Endothelial cell of umbilical vein (primary cell): ENCODE measurements at regions not wholly inside any gene's neighbourhood (a gene's known extent, or its start where the extent isn't known, plus 50 kb on each side); places are given as distances from the start of the nearest gene placed in this dataset.

Experiments
- BruUV-seq: library from RNA; stranded (reverse); fragments of 400-500 nt; replicated peaks from 2 replicates; lab custom pipeline; 2021; lab: Mats Ljungman, UMichigan
- CTCF ChIA-PET: fragments of 300-600, 350-600 bp; sonication (Branson Sonifier 250); formaldehyde crosslinking; loops from one replicate; lab custom pipeline; 2021; ENCODE audit warnings: antibody characterized with exemption, inconsistent platforms; lab: Charles Lee
- POLR2A ChIA-PET: fragments of 300-600, 350-600 bp; sonication (Branson Sonifier 250); formaldehyde crosslinking; loops from one replicate; lab custom pipeline; 2021; ENCODE audit warnings: antibody characterized with exemption, inconsistent platforms; lab: Charles Lee
- DNase-seq: peaks from one replicate; pipeline ENCODE4 v3.0.0-alpha.2; 2011; ENCODE audit warnings: low read depth, low spot score
- FAIRE-seq: peaks from 2 replicates; lab custom pipeline; 2011; peaks lifted over from hg19 to GRCh38; lab: Jason Lieb, UNC
- H2AFZ ChIP-seq: 2 replicates; pipeline ENCODE4 v1.6.0; 2012; ENCODE audit warnings: low read depth, low read length, control low read depth, inconsistent platforms
- H3K27ac ChIP-seq: 2 replicates; pipeline ENCODE4 v1.5.1; 2011; ENCODE audit warnings: low read depth, mild to moderate bottlenecking, control low read depth, low read length, moderate library complexity; ENCODE audit not compliant: insufficient read depth
- H3K27me3 ChIP-seq, 2 experiments: 2 replicates each; pipeline versions ENCODE4 v1.6.0 to v1.6.1; 2011; ENCODE audit warnings: low read length in 2 of 2, mixed read lengths in 1 of 2; ENCODE audit not compliant: control insufficient read depth in 2 of 2, insufficient read depth in 2 of 2
- H3K36me3 ChIP-seq, 2 experiments: 2 replicates in 1 of 2; 3 replicates in 1 of 2; pipeline ENCODE4 v1.5.1; 2011; ENCODE audit warnings: low read length in 2 of 2, mild to moderate bottlenecking in 1 of 2, moderate library complexity in 1 of 2; ENCODE audit not compliant: control insufficient read depth in 2 of 2, insufficient read depth in 2 of 2; ENCODE audit errors: extremely low read depth in 1 of 2
- H3K4me1 ChIP-seq: 3 replicates; pipeline ENCODE4 v1.5.1; 2011; ENCODE audit warnings: mild to moderate bottlenecking, low read length; ENCODE audit not compliant: control insufficient read depth, insufficient read depth; ENCODE audit errors: extremely low read depth
- H3K4me2 ChIP-seq: 2 replicates; pipeline ENCODE4 v1.6.1; 2011; ENCODE audit warnings: low read length, control low read depth, mixed read lengths; ENCODE audit not compliant: insufficient read depth
- H3K4me3 ChIP-seq, 3 experiments: fragments of 200-600 bp in 1 of 3; sonication (generic), shearing (Covaris generic) in 1 of 3; replicated peaks in 1 of 3; 2 replicates each; pipeline ENCODE4 v1.5.1; 2011 to 2016; ENCODE audit warnings: control low read depth in 3 of 3, low read length in 3 of 3, mild to moderate bottlenecking in 2 of 3, inconsistent platforms in 1 of 3, low read depth in 1 of 3, moderate library complexity in 1 of 3; ENCODE audit not compliant: insufficient read depth in 1 of 3
- H3K79me2 ChIP-seq: 2 replicates; pipeline ENCODE4 v1.6.0; 2012; ENCODE audit warnings: low read length, inconsistent platforms; ENCODE audit not compliant: control insufficient read depth, insufficient read depth
- H3K9ac ChIP-seq: replicated peaks from 2 replicates; pipeline ENCODE3; 2011; ENCODE audit warnings: low read length, control low read depth; ENCODE audit not compliant: insufficient read depth; ENCODE audit errors: extremely low read depth
- H3K9me1 ChIP-seq: replicated peaks from 3 replicates; pipeline ENCODE4 v1.6.0; 2011; ENCODE audit warnings: mild to moderate bottlenecking, low read length; ENCODE audit not compliant: control insufficient read depth, insufficient read depth; ENCODE audit errors: extremely low read depth
- H3K9me3 ChIP-seq: replicated peaks from 2 replicates; pipeline ENCODE4 v1.5.1; 2012; ENCODE audit warnings: low read length, inconsistent platforms; ENCODE audit not compliant: control insufficient read depth, insufficient read depth
- H4K20me1 ChIP-seq: replicated peaks from 2 replicates; pipeline ENCODE3; 2011; ENCODE audit warnings: mild to moderate bottlenecking, low read length; ENCODE audit not compliant: control insufficient read depth, insufficient read depth; ENCODE audit errors: extremely low read depth
- EZH2 ChIP-seq: IDR thresholded peaks from 2 replicates; pipeline ENCODE4 v1.6.1; 2012; ENCODE audit warnings: borderline replicate concordance, low read depth, mild to moderate bottlenecking, moderate library complexity, low read length, inconsistent platforms; ENCODE audit not compliant: severe bottlenecking
- FOS ChIP-seq: IDR thresholded peaks from 2 replicates; pipeline ENCODE4 v1.6.1; 2011; ENCODE audit warnings: mild to moderate bottlenecking, low read length, moderate library complexity, borderline replicate concordance; ENCODE audit not compliant: insufficient read depth
- GATA2 ChIP-seq: IDR thresholded peaks from 2 replicates; pipeline ENCODE4 v1.7.0; 2011; ENCODE audit warnings: low read depth, mild to moderate bottlenecking, moderate library complexity, mixed read lengths, low read length; ENCODE audit not compliant: insufficient read length, insufficient read depth
- JUN ChIP-seq: IDR thresholded peaks from 2 replicates; pipeline ENCODE4 v1.6.1; 2011; ENCODE audit warnings: borderline replicate concordance, low read depth; ENCODE audit not compliant: insufficient read length, insufficient read depth
- MYC ChIP-seq: IDR thresholded peaks from one replicate; pipeline ENCODE4 v1.6.1; 2011; ENCODE audit warnings: mild to moderate bottlenecking, low read depth, low read length
- POLR2A ChIP-seq: IDR thresholded peaks from 2 replicates; pipeline ENCODE4 v1.6.1; 2012; ENCODE audit warnings: low read depth, mild to moderate bottlenecking, control low read depth, low read length
- POLR2AphosphoS5 ChIP-seq: IDR thresholded peaks from 2 replicates; pipeline ENCODE4 v1.6.1; 2012; ENCODE audit warnings: low read depth, mild to moderate bottlenecking, control low read depth, low read length, moderate library complexity; ENCODE audit not compliant: insufficient read depth
- dilution Hi-C: fragments of 300-500 bp; cut with MboI; formaldehyde crosslinking; loops from one replicate; pipeline ENCODE4 v1.15.0; 2019; ENCODE audit warnings: low sequenced_read_pairs; ENCODE audit not compliant: extremely low pct_ligation_motif_present
- intact Hi-C: fragments of 100-400 bp; cut with micrococcal nuclease; formaldehyde crosslinking; loops from one replicate; pipeline ENCODE4 v1.10.0; 2022
- TF ChIP-seq, protein P1 (sequence below): IDR thresholded peaks from 2 replicates; pipeline ENCODE4 v1.6.1; 2011; ENCODE audit not compliant: insufficient read depth, insufficient read length
- TF ChIP-seq, protein P2 (sequence below), 2 donors: IDR thresholded peaks; 1 replicate in 1 of 2; 2 replicates in 1 of 2; pipeline ENCODE4 v1.5.1; 2011; ENCODE audit warnings: low read length in 2 of 2, mild to moderate bottlenecking in 2 of 2, moderate library complexity in 2 of 2, control low read depth in 1 of 2, inconsistent platforms in 1 of 2, low read depth in 1 of 2; ENCODE audit not compliant: insufficient read depth in 1 of 2; ENCODE audit errors: extremely low read depth in 1 of 2

DNA sequence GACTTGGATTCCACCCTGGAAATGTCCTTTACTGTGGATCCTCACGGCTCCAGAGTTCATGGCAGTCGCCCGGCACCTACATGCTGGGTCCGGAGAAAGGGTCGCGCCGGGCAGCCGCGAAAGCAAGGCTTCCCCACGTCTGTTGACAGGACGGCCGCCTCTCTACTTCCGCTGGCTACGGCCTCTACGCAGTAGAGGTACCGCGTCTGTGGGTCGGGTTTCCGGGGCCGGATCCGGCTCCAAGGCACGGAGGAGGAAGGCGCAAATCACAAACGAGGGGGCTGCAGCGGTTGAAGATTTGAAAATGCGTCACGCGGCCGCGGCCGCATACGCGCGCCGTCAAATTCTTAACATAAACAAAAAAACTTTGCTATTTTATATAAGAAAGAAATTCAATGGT lies 649.6 kb downstream of the REEP3 start:
- H3K79me2 ChIP-seq, result no peaks in the 10 kb centered on the region
- BruUV-seq, result no TSS peak
- no peaks in the 10 kb centered on the region for H3K9me3 ChIP-seq
- H3K36me3 ChIP-seq, result no peaks in the 10 kb centered on the region
- no peak overlapping the region for H3K27ac ChIP-seq
- H4K20me1 ChIP-seq, result no peaks in the 10 kb centered on the region
- H3K4me2 ChIP-seq, result no peak overlapping the region
- no peak overlapping the region for H3K4me3 ChIP-seq
- TF ChIP-seq POLR2AphosphoS5, result no peak
- TF ChIP-seq GATA2, result no peak
- TF ChIP-seq FOS, result no peak
- no peak for TF ChIP-seq EZH2
- TF ChIP-seq, protein P1, sequence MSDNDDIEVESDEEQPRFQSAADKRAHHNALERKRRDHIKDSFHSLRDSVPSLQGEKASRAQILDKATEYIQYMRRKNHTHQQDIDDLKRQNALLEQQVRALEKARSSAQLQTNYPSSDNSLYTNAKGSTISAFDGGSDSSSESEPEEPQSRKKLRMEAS, result no peak
- TF ChIP-seq, protein P2, sequence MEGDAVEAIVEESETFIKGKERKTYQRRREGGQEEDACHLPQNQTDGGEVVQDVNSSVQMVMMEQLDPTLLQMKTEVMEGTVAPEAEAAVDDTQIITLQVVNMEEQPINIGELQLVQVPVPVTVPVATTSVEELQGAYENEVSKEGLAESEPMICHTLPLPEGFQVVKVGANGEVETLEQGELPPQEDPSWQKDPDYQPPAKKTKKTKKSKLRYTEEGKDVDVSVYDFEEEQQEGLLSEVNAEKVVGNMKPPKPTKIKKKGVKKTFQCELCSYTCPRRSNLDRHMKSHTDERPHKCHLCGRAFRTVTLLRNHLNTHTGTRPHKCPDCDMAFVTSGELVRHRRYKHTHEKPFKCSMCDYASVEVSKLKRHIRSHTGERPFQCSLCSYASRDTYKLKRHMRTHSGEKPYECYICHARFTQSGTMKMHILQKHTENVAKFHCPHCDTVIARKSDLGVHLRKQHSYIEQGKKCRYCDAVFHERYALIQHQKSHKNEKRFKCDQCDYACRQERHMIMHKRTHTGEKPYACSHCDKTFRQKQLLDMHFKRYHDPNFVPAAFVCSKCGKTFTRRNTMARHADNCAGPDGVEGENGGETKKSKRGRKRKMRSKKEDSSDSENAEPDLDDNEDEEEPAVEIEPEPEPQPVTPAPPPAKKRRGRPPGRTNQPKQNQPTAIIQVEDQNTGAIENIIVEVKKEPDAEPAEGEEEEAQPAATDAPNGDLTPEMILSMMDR (IDR thresholded peaks at IDR 0.05; ENCODE audit: extremely low read depth in 1 of 2, insufficient read depth in 1 of 2, low read depth in 1 of 2, low read length in 2 of 2), result no peak
- TF ChIP-seq MYC, result no peak
- no peak for TF ChIP-seq JUN
- TF ChIP-seq POLR2A, result no peak
- FAIRE-seq (no peak), DNase-seq (no peak)
- no peaks in the 10 kb centered on the region for H3K27me3 ChIP-seq
- ChIA-PET POLR2A (no interaction called here), CTCF (no interaction called here)
- H3K4me1 ChIP-seq, result no peaks in the 10 kb centered on the region
- dilution Hi-C loops, result no loop called here
- H2AFZ ChIP-seq, result no peak overlapping the region
- H3K9ac ChIP-seq, result no peak overlapping the region
- intact Hi-C loops, result no loop called here
- no peaks in the 10 kb centered on the region for H3K9me1 ChIP-seq
